IPS DF 6.9 (cell line): ENCODE measurements at regions not wholly inside any gene's neighbourhood (a gene's known extent, or its start where the extent isn't known, plus 50 kb on each side); places are given as distances from the start of the nearest gene placed in this dataset.

Experiments used
- DNase-seq: peaks from one replicate; pipeline ENCODE4 v3.0.0-alpha.2; 2013; ENCODE audit warnings: low read depth, low spot score
- H3K27ac ChIP-seq: one replicate; pipeline ENCODE4 v1.5.1; 2013; ENCODE audit warnings: low read length, control low read depth
- H3K27me3 ChIP-seq: 2 replicates; pipeline ENCODE4 v1.6.1; 2013; ENCODE audit warnings: mild to moderate bottlenecking, low read length; ENCODE audit not compliant: control insufficient read depth, insufficient read depth
- H3K36me3 ChIP-seq: 2 replicates; pipeline ENCODE4 v1.6.1; 2013; ENCODE audit warnings: low read length; ENCODE audit not compliant: control insufficient read depth, insufficient read depth
- H3K4me1 ChIP-seq: 2 replicates; pipeline ENCODE4 v1.6.1; 2013; ENCODE audit warnings: low read length; ENCODE audit not compliant: control insufficient read depth, insufficient read depth
- H3K4me3 ChIP-seq: 2 replicates; pipeline ENCODE4 v1.5.1; 2013; ENCODE audit warnings: mild to moderate bottlenecking, low read length
- H3K9me3 ChIP-seq: 2 replicates; pipeline ENCODE4 v1.6.1; 2013; ENCODE audit warnings: low read length, inconsistent platforms; ENCODE audit not compliant: control insufficient read depth, insufficient read depth
- WGBS: extraction: QIAGEN DNeasy Blood & Tissue Kit; methylation state at CpG from one replicate; pipeline ENCODE4 v1.1.7; 2013; ENCODE audit warnings: mixed read lengths, missing lambda C conversion rate; ENCODE audit not compliant: insufficient read length, insufficient coverage; 5-methylcytosine and 5-hydroxymethylcytosine counted together

DNA sequence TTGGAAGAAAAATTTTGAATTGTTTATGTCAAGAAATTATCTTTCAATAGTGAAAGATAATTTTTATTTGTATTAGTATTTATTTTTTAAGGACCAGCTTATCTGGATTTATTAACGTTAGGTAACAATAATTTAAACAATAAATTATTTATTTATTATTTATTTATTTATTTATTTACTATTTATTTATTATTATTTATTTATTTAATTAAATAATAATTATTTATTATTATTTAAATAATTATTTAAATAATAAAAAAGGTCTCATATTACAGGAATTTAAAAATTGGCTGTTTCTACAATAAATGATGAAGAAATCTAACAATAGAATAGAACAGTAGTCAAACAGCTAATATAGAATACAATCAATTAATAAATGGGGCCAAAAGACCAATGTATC is 618.7 kb upstream of the BRINP3 start:
- no peak overlapping the region for H3K27ac ChIP-seq
- no peaks in the 10 kb centered on the region for H3K4me1 ChIP-seq
- no peaks in the 10 kb centered on the region for H3K9me3 ChIP-seq
- no peaks in the 10 kb centered on the region for H3K36me3 ChIP-seq
- no peak overlapping the region for H3K4me3 ChIP-seq
- no peaks in the 10 kb centered on the region for H3K27me3 ChIP-seq
- no peak for DNase-seq
- WGBS, result no CpG with 5 or more reads among the region's 1 CpG

DNA sequence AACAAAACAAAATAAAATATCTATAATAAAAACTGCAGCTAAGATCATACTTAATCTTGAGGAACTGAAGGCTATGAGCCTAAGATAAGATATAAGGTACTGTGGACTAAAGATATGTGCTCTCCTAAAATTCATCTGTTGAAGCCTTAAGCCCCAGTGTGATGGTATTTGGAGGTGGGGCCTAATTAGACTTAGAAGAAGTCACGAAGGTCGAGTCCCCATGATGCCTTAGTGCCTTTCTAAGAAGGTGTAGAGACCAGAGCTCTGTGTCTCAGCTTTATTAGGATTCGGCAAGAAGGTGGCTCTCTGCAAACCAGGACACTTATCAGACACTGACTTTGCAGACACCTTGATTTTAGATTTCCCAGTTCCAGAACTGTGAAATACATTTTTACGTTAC is 622.0 kb upstream of the BRINP3 start:
- Histone ChIP-seq H3K9me3 (no peaks in the 10 kb centered on the region), H3K27me3 (no peaks in the 10 kb centered on the region), H3K4me3 (no peak overlapping the region), H3K27ac (no peak overlapping the region), H3K36me3 (no peaks in the 10 kb centered on the region), H3K4me1 (no peaks in the 10 kb centered on the region)
- DNase-seq, result no peak
- no CpG with 5 or more reads among the region's 4 CpGs for WGBS

DNA sequence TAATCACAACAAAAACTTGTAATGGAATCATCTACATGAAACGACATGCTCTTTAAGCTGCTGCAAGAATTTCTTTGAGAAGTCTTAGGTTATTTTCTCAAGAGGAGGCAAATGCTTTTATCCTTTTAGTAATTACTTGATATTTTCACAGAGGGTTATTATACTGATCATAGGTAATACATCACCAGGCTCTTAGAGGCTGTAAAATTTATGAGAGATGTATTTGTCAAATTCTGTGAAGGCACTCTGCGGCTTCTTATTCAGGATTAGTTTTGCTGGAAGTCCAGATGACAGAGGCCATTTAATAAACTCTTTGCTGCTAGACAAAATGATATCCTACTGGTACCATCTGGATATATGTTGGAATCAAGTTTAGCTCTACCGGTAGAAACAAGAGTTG is 624.3 kb upstream of the BRINP3 start:
- no CpG with 5 or more reads among the region's 3 CpGs for WGBS
- DNase-seq, result no peak

DNA sequence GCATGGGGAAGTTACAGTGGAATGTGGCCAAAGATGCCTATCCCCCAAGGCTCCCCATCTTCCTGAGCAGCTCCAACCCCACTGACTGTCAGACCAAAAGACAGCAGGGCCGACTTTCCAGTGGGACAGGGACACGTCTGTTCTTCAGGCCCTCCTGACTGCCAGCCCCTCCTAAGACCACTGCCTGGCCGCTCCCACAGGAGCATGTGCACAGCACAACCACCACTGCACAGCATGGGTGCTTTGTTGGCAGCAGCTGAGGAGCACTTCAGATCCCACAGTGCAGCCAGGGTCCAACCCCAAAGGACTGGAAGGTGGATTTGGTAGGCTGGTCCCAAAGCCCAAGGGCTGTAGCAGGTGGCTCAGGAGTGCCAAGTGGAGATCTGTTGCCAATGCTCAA is 648.3 kb upstream of the BRINP3 start:
- no CpG with 5 or more reads among the region's 3 CpGs for WGBS
- Histone ChIP-seq H3K27ac (no peak overlapping the region), H3K4me1 (no peaks in the 10 kb centered on the region)

More for the DNA sequence above, 624.3 kb upstream of the BRINP3 start:
- Histone ChIP-seq H3K4me1 (no peaks in the 10 kb centered on the region), H3K36me3 (no peaks in the 10 kb centered on the region), H3K27ac (no peak overlapping the region), H3K4me3 (no peak overlapping the region), H3K9me3 (no peaks in the 10 kb centered on the region), H3K27me3 (no peaks in the 10 kb centered on the region)

DNA sequence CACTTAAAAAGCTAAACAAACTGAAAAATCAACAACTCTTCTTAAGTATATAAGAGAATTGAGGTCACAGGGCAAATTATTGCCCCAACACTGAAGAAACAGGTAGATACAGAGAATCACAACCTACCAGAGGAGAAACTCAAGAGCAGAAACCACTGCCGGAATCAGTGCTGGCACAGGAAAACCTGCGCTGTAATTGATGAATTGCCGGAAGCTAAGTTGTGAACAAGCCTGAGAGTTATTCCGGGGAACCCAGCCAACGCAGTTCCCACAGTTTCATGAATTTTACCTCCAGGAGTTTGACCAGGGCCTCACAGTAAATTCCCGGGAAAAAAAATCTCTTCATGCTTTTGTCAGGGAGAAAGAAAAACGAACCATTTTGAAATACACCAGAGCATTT is 657.1 kb upstream of the BRINP3 start:
- Histone ChIP-seq H3K4me1 (no peaks in the 10 kb centered on the region), H3K27ac (no peak overlapping the region), H3K36me3 (no peaks in the 10 kb centered on the region), H3K4me3 (no peak overlapping the region), H3K27me3 (no peaks in the 10 kb centered on the region), H3K9me3 (no peaks in the 10 kb centered on the region)
- DNase-seq, result no peak
- no CpG with 5 or more reads among the region's 7 CpGs for WGBS

More for the DNA sequence above, 648.3 kb upstream of the BRINP3 start:
- 0 out of 2 replicates have a peak, but pooled peaks cover 3% of the 10 kb centered on the region for H3K36me3 ChIP-seq
- H3K9me3 ChIP-seq, result no peaks in the 10 kb centered on the region
- no peak for DNase-seq
- no peaks in the 10 kb centered on the region for H3K27me3 ChIP-seq
- no peak overlapping the region for H3K4me3 ChIP-seq

DNA sequence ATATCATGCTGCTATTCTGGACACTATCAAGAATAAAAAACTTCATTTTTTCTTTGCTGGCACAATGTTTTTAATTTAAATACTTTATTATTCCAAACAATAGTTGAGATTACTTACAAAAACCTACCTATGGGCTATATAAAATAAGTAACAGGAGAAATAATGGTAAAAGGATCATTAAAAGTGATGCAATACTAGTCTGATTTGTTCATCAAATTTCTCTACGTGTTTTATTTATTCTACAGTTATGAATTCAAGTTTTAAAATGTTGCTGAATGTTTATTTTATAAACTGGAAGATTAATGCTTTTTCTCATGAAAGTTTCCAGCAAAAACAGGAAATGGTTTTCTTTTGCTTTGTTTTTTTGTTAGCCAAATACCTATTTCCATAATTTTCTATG is 662.4 kb upstream of the BRINP3 start:
- WGBS, result no CpG with 5 or more reads among the region's 1 CpG
- H3K36me3 ChIP-seq, result no peaks in the 10 kb centered on the region
- no peak for DNase-seq
- H3K27me3 ChIP-seq, result no peaks in the 10 kb centered on the region
- H3K9me3 ChIP-seq, result no peaks in the 10 kb centered on the region
- H3K27ac ChIP-seq, result no peak overlapping the region
- no peaks in the 10 kb centered on the region for H3K4me1 ChIP-seq
- no peak overlapping the region for H3K4me3 ChIP-seq

DNA sequence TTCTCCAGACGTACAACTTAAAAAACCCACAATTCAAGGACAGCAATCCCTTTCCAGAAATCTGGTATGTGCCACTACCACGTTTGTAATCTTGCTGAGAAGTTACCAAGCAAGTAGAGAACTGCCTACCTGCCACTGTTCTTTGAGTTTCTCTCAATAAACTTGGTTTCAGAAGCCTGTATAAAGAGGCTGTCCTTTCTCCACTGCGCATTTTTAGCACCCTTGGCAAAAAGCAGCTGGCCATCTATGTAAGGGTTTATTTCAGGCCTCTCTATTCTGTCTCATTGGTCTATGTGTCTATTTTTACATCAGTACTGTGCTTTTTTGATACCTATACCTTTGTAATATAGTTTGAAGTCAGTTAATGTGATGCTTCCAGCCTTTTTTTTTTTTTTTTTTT is 665.1 kb upstream of the BRINP3 start:
- Histone ChIP-seq H3K27ac (no peak overlapping the region), H3K4me1 (no peaks in the 10 kb centered on the region), H3K9me3 (no peaks in the 10 kb centered on the region), H3K4me3 (no peak overlapping the region), H3K36me3 (no peaks in the 10 kb centered on the region), H3K27me3 (no peaks in the 10 kb centered on the region)
- no peak for DNase-seq
- no CpG with 5 or more reads among the region's 3 CpGs for WGBS

DNA sequence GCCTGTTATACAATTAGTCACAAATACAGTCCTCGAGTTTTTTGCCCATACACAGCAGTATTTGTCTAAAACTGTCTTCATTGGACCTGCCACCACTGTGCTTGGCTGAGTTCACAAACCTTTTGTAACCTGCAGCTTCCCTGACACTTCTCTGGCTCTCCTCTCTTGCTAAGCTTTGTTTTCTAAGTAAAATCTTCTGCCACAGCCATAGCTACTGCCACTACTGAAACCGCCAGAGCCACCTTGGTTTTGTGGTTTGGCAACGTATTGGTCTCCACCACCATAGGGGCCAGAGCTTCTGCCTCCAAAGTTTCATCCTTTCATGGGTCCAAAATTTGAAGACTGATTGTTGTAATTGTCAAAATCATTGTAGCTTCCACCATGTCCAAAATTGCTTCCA is 668.2 kb upstream of the BRINP3 start:
- no peaks in the 10 kb centered on the region for H3K4me1 ChIP-seq
- no peak overlapping the region for H3K27ac ChIP-seq
- DNase-seq, result no peak
- no peaks in the 10 kb centered on the region for H3K27me3 ChIP-seq
- H3K4me3 ChIP-seq, result no peak overlapping the region
- WGBS, result no CpG with 5 or more reads among the region's 3 CpGs
- H3K9me3 ChIP-seq, result no peaks in the 10 kb centered on the region
- no peaks in the 10 kb centered on the region for H3K36me3 ChIP-seq

DNA sequence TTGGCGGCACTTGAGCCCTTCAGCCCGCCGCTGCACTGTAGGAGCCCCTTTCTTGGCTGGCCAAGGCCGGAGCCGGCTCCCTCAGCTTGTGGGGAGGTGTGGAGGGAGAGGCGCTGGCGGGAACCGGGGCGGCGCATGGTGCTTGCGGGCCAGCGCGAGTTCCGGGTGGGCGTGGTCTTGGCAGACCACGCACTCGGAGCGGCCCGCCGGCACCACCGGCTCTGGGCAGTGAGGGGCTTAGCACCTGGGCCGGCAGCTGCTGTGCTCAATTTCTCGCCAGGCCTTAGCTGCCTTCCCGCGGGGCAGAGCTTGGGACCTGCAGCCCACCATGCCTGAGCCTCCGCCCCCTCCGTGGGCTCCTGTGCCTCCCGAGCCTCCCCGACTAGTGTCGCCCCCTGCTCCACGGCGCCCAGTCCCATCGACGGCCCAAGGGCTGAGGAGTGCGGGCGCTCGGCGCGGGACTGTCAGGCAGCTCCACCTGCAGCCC is 673.7 kb upstream of the BRINP3 start:
- WGBS, result no CpG with 5 or more reads among the region's 39 CpGs
- DNase-seq, result no peak

DNA sequence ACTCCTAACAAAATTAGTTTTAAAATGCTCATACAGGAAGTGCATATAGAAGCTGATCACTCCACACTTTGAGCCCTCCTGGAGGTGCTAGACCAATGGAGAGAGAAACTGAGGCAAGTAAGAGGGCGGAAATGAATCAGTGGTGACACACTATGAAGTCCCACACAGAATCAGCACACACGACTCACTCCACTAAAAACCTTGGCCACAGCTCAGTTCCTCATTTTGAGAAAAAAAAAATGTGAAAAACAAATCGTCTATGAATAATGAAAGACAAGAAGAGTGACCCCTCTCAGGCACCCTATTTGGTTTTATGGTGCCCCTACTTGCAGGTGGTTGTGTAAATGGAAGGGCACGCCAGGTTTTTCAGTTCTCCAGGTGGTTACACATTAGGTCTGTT is 675.1 kb upstream of the BRINP3 start:
- no peaks in the 10 kb centered on the region for H3K27me3 ChIP-seq
- H3K27ac ChIP-seq, result no peak overlapping the region
- no peaks in the 10 kb centered on the region for H3K9me3 ChIP-seq
- H3K4me3 ChIP-seq, result no peak overlapping the region
- DNase-seq, result no peak
- no CpG with 5 or more reads among the region's 4 CpGs for WGBS
- H3K4me1 ChIP-seq, result no peaks in the 10 kb centered on the region
- H3K36me3 ChIP-seq, result no peaks in the 10 kb centered on the region

More for the DNA sequence above, 673.7 kb upstream of the BRINP3 start:
- no peaks in the 10 kb centered on the region for H3K36me3 ChIP-seq
- H3K27me3 ChIP-seq, result no peaks in the 10 kb centered on the region
- H3K27ac ChIP-seq, result no peak overlapping the region
- no peaks in the 10 kb centered on the region for H3K9me3 ChIP-seq
- no peak overlapping the region for H3K4me3 ChIP-seq
- no peaks in the 10 kb centered on the region for H3K4me1 ChIP-seq

DNA sequence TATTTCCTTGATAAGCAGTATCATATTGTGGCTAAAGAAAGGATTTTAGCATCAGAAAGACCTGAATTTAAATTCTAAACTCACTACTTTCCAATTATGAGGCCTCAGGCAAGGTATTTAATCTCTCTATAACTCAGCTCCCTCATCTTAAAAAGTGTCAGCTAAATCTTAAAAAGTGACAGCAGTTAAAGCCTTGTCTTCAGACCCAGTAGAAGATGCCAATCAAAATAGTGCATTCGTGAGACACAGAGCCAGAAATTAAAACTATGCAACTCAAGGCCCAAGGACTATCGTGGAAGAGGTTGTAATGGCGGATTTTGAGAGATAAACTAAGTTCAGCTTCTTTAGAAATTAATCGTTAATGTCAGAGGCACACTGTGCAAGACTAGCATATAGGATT is 677.5 kb upstream of the BRINP3 start:
- H3K36me3 ChIP-seq, result no peaks in the 10 kb centered on the region
- H3K27ac ChIP-seq, result no peak overlapping the region
- WGBS, result no CpG with 5 or more reads among the region's 4 CpGs
- no peak for DNase-seq
- no peaks in the 10 kb centered on the region for H3K9me3 ChIP-seq
- H3K27me3 ChIP-seq, result no peaks in the 10 kb centered on the region
- H3K4me3 ChIP-seq, result no peak overlapping the region
- H3K4me1 ChIP-seq, result no peaks in the 10 kb centered on the region
